ENCODE measurements at regions not wholly inside any gene's neighbourhood (a gene's known extent, or its start where the extent isn't known, plus 50 kb on each side); places are given as distances from the start of the nearest gene placed in this dataset.
"Not testable (repeated sequence)": the region's sequence is repeated elsewhere in the genome, so short reads cannot be mapped to it uniquely, and the experiment has no call there.

GRCh38 chr3:101973163-101973505, 123.8 kb downstream of the NFKBIZ start:
- Mint-ChIP-seq H3K27me3 (no peaks in the 10 kb centered on the region), H3K4me3 (no peak overlapping the region), H3K27ac (no peak overlapping the region), H3K4me1 (peaks cover 9% of the 10 kb centered on the region), H3K9me3 (ENCODE audit: low read depth) (peaks cover 14% of the 10 kb centered on the region), H3K36me3 (ENCODE audit: low read depth) (no peaks in the 10 kb centered on the region)
- no peak for ATAC-seq
- ChIA-PET POLR2A (interaction anchor here (0.6 kb wide), 1 partner anchor 27 kb away, joined by 3 read pairs; no protein-coding TSS in a partner anchor), CTCF (no interaction called here)
- no peak for DNase-seq
- intact Hi-C loops (cut with DNase I, micrococcal nuclease), result no loop called here

GRCh38 chr3:101975415-101975814, 126.1 kb downstream of the NFKBIZ start:
- intact Hi-C loops (cut with DNase I, micrococcal nuclease); H3K27ac Mint-ChIP-seq; H3K9me3 Mint-ChIP-seq (ENCODE audit: low read depth); H3K4me1 Mint-ChIP-seq; ATAC-seq; H3K4me3 Mint-ChIP-seq; H3K27me3 Mint-ChIP-seq; H3K36me3 Mint-ChIP-seq (ENCODE audit: low read depth); DNase-seq: not testable (repeated sequence)
- ChIA-PET CTCF (interaction anchor here (1.4 kb wide), 1 partner anchor 24 kb away, joined by 5 read pairs; no protein-coding TSS in a partner anchor), POLR2A (interaction anchor here (0.7 kb wide), 1 partner anchor 239 kb away, joined by 3 read pairs; no protein-coding TSS in a partner anchor)

GRCh38 chr3:101976473-101976872, 127.2 kb downstream of the NFKBIZ start:
- ATAC-seq (no peak), DNase-seq (no peak)
- no peak overlapping the region for H3K4me3 Mint-ChIP-seq
- intact Hi-C loops (cut with DNase I, micrococcal nuclease), result no loop called here
- ChIA-PET CTCF (interaction anchor here (0.9 to 1.1 kb wide), 2 partner anchors 18 to 39 kb away, joined by 3 read pairs; no protein-coding TSS in a partner anchor), POLR2A (no interaction called here)
- H3K9me3 Mint-ChIP-seq (ENCODE audit: low read depth), result peaks cover 4% of the 10 kb centered on the region
- H3K4me1 Mint-ChIP-seq, result peaks cover 9% of the 10 kb centered on the region
- H3K36me3 Mint-ChIP-seq (ENCODE audit: low read depth), result no peaks in the 10 kb centered on the region
- H3K27me3 Mint-ChIP-seq, result no peaks in the 10 kb centered on the region
- H3K27ac Mint-ChIP-seq, result no peak overlapping the region

- Mint-ChIP-seq H3K27me3 (peaks cover 7% of the 10 kb centered on the region), H3K4me1 (no peaks in the 10 kb centered on the region), H3K9me3 (ENCODE audit: low read depth) (peaks cover 4% of the 10 kb centered on the region), H3K4me3 (no peak overlapping the region), H3K36me3 (ENCODE audit: low read depth) (no peaks in the 10 kb centered on the region), H3K27ac (no peak overlapping the region)
- ChIA-PET POLR2A (no interaction called here), CTCF (interaction anchor here (0.6 to 1.2 kb wide), 2 partner anchors 8 to 247 kb away, joined by 3 to 4 read pairs; no protein-coding TSS in a partner anchor)
- DNase-seq (no peak), ATAC-seq (no peak)
- intact Hi-C loops (cut with DNase I, micrococcal nuclease), result no loop called here
Observed at GRCh38 chr3:101978348-101978747, 129.0 kb downstream of the NFKBIZ start.

GRCh38 chr3:101979033-101979432, 129.7 kb downstream of the NFKBIZ start:
- Mint-ChIP-seq H3K4me3 (no peak overlapping the region), H3K36me3 (ENCODE audit: low read depth) (no peaks in the 10 kb centered on the region), H3K27ac (no peak overlapping the region), H3K4me1 (no peaks in the 10 kb centered on the region), H3K27me3 (peaks cover 7% of the 10 kb centered on the region), H3K9me3 (ENCODE audit: low read depth) (peaks cover 4% of the 10 kb centered on the region)
- intact Hi-C loops (cut with DNase I, micrococcal nuclease), result no loop called here
- CTCF ChIA-PET, result no interaction called here
- POLR2A ChIA-PET, result no interaction called here
- DNase-seq, result no peak
- no peak for ATAC-seq

- CTCF ChIA-PET, result interaction anchor here (1.1 to 1.7 kb wide), 2 partner anchors 34 to 182 kb away, joined by 3 read pairs; no protein-coding TSS in a partner anchor
- H3K4me1 Mint-ChIP-seq, result peaks cover 12% of the 10 kb centered on the region
- H3K36me3 Mint-ChIP-seq (ENCODE audit: low read depth), result no peaks in the 10 kb centered on the region
- no peak overlapping the region for H3K27ac Mint-ChIP-seq
- no peak for ATAC-seq
- DNase-seq, result no peak
- H3K9me3 Mint-ChIP-seq (ENCODE audit: low read depth), result no peaks in the 10 kb centered on the region
- peaks cover 7% of the 10 kb centered on the region for H3K27me3 Mint-ChIP-seq
- POLR2A ChIA-PET, result no interaction called here
- intact Hi-C loops (cut with DNase I, micrococcal nuclease), result no loop called here
- no peak overlapping the region for H3K4me3 Mint-ChIP-seq
Observed at GRCh38 chr3:101984356-101984755, 135.0 kb downstream of the NFKBIZ start.

GRCh38 chr3:101988596-101988995, 139.3 kb downstream of the NFKBIZ start:
- CTCF ChIA-PET, result interaction anchor here (0.6 to 1.4 kb wide), 2 partner anchors 237 to 547 kb away, joined by 3 read pairs; no protein-coding TSS in a partner anchor
- peak; percentile 74 for ATAC-seq
- H3K27me3 Mint-ChIP-seq, result no peaks in the 10 kb centered on the region

GRCh38 chr3:101989578-101990200, 140.4 kb downstream of the NFKBIZ start:
- no peaks in the 10 kb centered on the region for H3K27me3 Mint-ChIP-seq
- ATAC-seq, result no peak
- H3K9me3 Mint-ChIP-seq (ENCODE audit: low read depth), result no peaks in the 10 kb centered on the region
- no peak overlapping the region for H3K27ac Mint-ChIP-seq
- ChIA-PET POLR2A (no interaction called here), CTCF (interaction anchor here (1.4 kb wide), 1 partner anchor 236 kb away, joined by 3 read pairs; no protein-coding TSS in a partner anchor)
- DNase-seq, result no peak
- H3K36me3 Mint-ChIP-seq (ENCODE audit: low read depth), result no peaks in the 10 kb centered on the region
- no peak overlapping the region for H3K4me3 Mint-ChIP-seq
- H3K4me1 Mint-ChIP-seq, result peaks cover 25% of the 10 kb centered on the region
- intact Hi-C loops (cut with DNase I, micrococcal nuclease), result loop anchor here (2.0 to 5.0 kb wide), 3 partner anchors 67 to 139 kb away; no protein-coding TSS in a partner anchor

More at GRCh38 chr3:101988596-101988995, 139.3 kb downstream of the NFKBIZ start:
- Mint-ChIP-seq H3K4me3 (no peak overlapping the region), H3K4me1 (peaks cover 19% of the 10 kb centered on the region), H3K27ac (no peak overlapping the region), H3K9me3 (ENCODE audit: low read depth) (no peaks in the 10 kb centered on the region), H3K36me3 (ENCODE audit: low read depth) (no peaks in the 10 kb centered on the region)
- peak; percentile 29 for DNase-seq
- intact Hi-C loops (cut with DNase I, micrococcal nuclease), result loop anchor here (1.0 to 5.0 kb wide), 9 partner anchors 24 to 139 kb away; partner anchors contain the start of gene NFKBIZ (in 1 of the 2)
- POLR2A ChIA-PET, result interaction anchor here (1.2 kb wide), 1 partner anchor 139 kb away, joined by 5 read pairs; the partner anchor contains the start of gene NFKBIZ

GRCh38 chr3:101992863-101993262, 143.5 kb downstream of the NFKBIZ start:
- H3K4me1 Mint-ChIP-seq, result peaks cover 39% of the 10 kb centered on the region
- H3K27ac Mint-ChIP-seq, result no peak overlapping the region
- ChIA-PET CTCF (no interaction called here), POLR2A (no interaction called here)
- DNase-seq, result no peak
- H3K27me3 Mint-ChIP-seq, result no peaks in the 10 kb centered on the region
- no peak for ATAC-seq
- H3K9me3 Mint-ChIP-seq (ENCODE audit: low read depth), result no peaks in the 10 kb centered on the region
- no peak overlapping the region for H3K4me3 Mint-ChIP-seq
- H3K36me3 Mint-ChIP-seq (ENCODE audit: low read depth), result no peaks in the 10 kb centered on the region
- intact Hi-C loops (cut with DNase I, micrococcal nuclease), result no loop called here

- POLR2A ChIA-PET, result no interaction called here
Observed at GRCh38 chr3:101994386-101994785, 145.1 kb downstream of the NFKBIZ start.

GRCh38 chr3:101995371-101996046, 146.2 kb downstream of the NFKBIZ start:
- peak; percentile 81 for ATAC-seq
- DNase-seq, result no peak
- intact Hi-C loops (cut with DNase I, micrococcal nuclease), result no loop called here
- no peaks in the 10 kb centered on the region for H3K36me3 Mint-ChIP-seq (ENCODE audit: low read depth)
- H3K9me3 Mint-ChIP-seq (ENCODE audit: low read depth), result no peaks in the 10 kb centered on the region
- ChIA-PET POLR2A (no interaction called here), CTCF (interaction anchor here (0.6 to 1.0 kb wide), 2 partner anchors 181 to 1439 kb away, joined by 3 to 4 read pairs; no protein-coding TSS in a partner anchor)
- no peak overlapping the region for H3K27ac Mint-ChIP-seq
- H3K4me1 Mint-ChIP-seq, result peaks cover 21% of the 10 kb centered on the region
- no peak overlapping the region for H3K4me3 Mint-ChIP-seq
- H3K27me3 Mint-ChIP-seq, result no peaks in the 10 kb centered on the region

More at GRCh38 chr3:101994386-101994785, 145.1 kb downstream of the NFKBIZ start:
- H3K27me3 Mint-ChIP-seq, result no peaks in the 10 kb centered on the region
- no peaks in the 10 kb centered on the region for H3K9me3 Mint-ChIP-seq (ENCODE audit: low read depth)
- peaks cover 27% of the 10 kb centered on the region for H3K4me1 Mint-ChIP-seq
- DNase-seq, result no peak
- no peak for ATAC-seq
- CTCF ChIA-PET, result no interaction called here
- no peak overlapping the region for H3K27ac Mint-ChIP-seq
- no peaks in the 10 kb centered on the region for H3K36me3 Mint-ChIP-seq (ENCODE audit: low read depth)
- intact Hi-C loops (cut with DNase I, micrococcal nuclease), result no loop called here
- H3K4me3 Mint-ChIP-seq, result no peak overlapping the region
